SK-N-MC (cell line): ENCODE measurements at regions not wholly inside any gene's neighbourhood (a gene's known extent, or its start where the extent isn't known, plus 50 kb on each side); places are given as distances from the start of the nearest gene placed in this dataset.

Experiments
- DNase-seq: peaks from one replicate; pipeline ENCODE4 v3.0.0-alpha.2; 2011; ENCODE audit warnings: low read depth, low spot score
- H3K27ac ChIP-seq: fragments of 200-600 bp; sonication (generic); 2 replicates; pipeline ENCODE4 v1.5.1; 2016; ENCODE audit warnings: mixed run types
- H3K36me3 ChIP-seq: fragments of 200-600 bp; sonication (generic); 2 replicates; pipeline ENCODE4 v1.6.1; 2017; ENCODE audit warnings: antibody characterized with exemption, low read length, mixed read lengths; ENCODE audit not compliant: insufficient read depth
- H3K4me3 ChIP-seq: fragments of 200-600 bp; sonication (generic); 2 replicates; pipeline ENCODE4 v1.5.1; 2016
- H3K9ac ChIP-seq: fragments of 200-600 bp; sonication (generic); 2 replicates; pipeline ENCODE4 v1.8.0; 2017; ENCODE audit warnings: mixed run types, mixed read lengths; ENCODE audit not compliant: insufficient read length
- H3K9me3 ChIP-seq: fragments of 200-600 bp; sonication (generic); 2 replicates; pipeline ENCODE4 v1.6.1; 2017; ENCODE audit warnings: low read depth, mild to moderate bottlenecking, antibody characterized with exemption, low read length, moderate library complexity, mixed read lengths
- EZH2 ChIP-seq: fragments of 200-600 bp; sonication (generic); IDR thresholded peaks from one replicate; pipeline ENCODE4 v1.6.1; 2017; ENCODE audit warnings: antibody characterized with exemption
- FOXP2 ChIP-seq: optimal IDR thresholded peaks from 2 replicates; pipeline ENCODE3; 2011; ENCODE audit warnings: mild to moderate bottlenecking, moderate library complexity; ENCODE audit not compliant: insufficient read depth; ENCODE audit errors: extremely low read length, control extremely low read depth
- POLR2AphosphoS5 ChIP-seq: IDR thresholded peaks from 2 replicates; pipeline ENCODE4 v1.6.1; 2012; ENCODE audit warnings: mild to moderate bottlenecking, low read depth, low read length, borderline replicate concordance

DNA sequence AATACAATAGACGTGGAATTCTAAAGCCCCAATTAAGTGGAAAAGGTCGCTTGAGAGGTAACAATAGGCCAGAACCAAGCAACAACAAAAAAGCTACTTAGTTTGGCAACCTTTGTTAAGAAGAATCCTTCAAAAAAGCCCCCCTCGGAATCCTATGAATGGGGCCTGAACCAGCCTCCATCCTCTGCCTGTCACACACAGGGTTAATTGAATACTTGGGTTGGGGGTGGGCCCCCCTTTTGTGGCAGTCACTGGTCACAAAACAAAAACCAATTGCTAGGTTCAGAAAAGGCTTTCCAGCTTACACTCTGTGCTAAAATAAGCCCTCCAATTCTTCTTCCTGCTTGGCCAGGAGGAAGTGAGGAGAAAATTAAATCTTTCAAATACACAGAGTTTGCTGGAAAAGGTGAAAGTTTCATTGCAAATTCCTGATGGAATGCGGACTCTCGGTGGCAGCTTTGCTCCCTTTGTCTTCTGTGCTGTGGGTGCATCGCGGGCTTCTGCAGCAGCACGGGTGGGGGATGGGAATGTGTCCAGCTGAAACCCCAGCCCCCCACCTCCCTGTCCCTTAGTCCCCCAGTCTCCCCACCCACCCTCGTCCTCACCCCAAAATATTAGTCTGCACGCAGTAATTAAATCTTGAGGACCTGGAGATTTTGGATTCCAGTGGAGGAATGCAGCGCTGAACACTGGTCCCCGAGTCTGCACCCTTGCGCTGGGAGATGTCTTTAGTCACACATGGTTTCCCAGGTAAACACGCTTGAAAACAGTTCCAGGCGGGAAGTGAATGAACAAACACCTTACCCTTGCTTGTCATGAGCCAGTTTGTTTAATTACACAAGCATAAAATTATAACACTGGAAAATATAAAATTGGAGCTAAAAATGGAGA is 254.3 kb downstream of the SOX11 start:
- no peak for DNase-seq
- Histone ChIP-seq H3K9me3 (no peaks in the 10 kb centered on the region), H3K27ac (no peak overlapping the region), H3K4me3 (no peak overlapping the region), H3K9ac (no peak overlapping the region), H3K36me3 (no peaks in the 10 kb centered on the region)
- no peak for TF ChIP-seq EZH2
- no peak for TF ChIP-seq POLR2AphosphoS5
- no peak for TF ChIP-seq FOXP2

DNA sequence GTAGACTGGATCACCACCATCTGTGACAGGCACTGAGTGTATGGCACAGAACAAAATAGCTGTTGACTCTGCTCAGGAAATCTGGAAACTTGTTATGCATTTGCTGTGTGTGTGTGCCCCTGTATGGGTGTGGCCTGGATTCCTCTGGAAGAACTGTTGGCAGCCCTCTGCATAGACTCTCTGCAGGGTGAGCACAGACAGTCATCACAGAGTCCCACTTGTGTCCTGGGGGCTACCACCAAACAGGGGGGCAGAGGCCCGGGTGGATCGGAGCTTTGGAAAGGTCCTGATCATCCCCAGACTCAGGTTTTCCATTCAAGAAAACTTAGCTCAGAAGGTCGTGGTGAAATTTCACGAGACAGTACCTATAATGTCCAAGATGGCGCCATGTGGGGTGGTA is 258.6 kb downstream of the SOX11 start:
- no peak overlapping the region for H3K27ac ChIP-seq
- H3K36me3 ChIP-seq: no peaks in the 10 kb centered on the region
- no peak for TF ChIP-seq EZH2
- TF ChIP-seq POLR2AphosphoS5: no peak
- TF ChIP-seq FOXP2: no peak
- no peak for DNase-seq
- no peak overlapping the region for H3K9ac ChIP-seq
- no peaks in the 10 kb centered on the region for H3K9me3 ChIP-seq
- H3K4me3 ChIP-seq: no peak overlapping the region

DNA sequence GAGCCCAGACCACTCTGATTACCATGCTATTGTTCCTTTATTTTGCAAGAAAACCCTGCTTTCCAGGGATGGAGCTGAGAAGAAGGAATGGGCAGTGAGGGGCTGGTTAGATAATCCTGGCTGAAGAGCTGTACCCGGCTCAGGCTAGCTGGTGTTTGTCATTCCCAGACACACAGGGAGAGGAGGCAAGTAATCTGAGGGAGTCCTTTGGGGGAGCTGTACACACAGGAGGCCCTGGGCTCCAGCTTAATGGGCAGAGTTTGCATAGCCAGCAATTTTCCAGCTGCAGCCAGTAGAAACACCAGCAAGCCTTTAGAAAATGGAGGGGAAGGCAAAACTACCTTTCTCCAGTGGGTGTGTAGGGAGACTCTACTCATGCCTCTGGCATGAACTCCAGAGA is 259.3 kb downstream of the SOX11 start:
- TF ChIP-seq EZH2 (no peak), FOXP2 (no peak), POLR2AphosphoS5 (no peak)
- Histone ChIP-seq H3K9me3 (no peaks in the 10 kb centered on the region), H3K9ac (no peak overlapping the region), H3K27ac (no peak overlapping the region), H3K4me3 (no peak overlapping the region), H3K36me3 (no peaks in the 10 kb centered on the region)
- no peak for DNase-seq

DNA sequence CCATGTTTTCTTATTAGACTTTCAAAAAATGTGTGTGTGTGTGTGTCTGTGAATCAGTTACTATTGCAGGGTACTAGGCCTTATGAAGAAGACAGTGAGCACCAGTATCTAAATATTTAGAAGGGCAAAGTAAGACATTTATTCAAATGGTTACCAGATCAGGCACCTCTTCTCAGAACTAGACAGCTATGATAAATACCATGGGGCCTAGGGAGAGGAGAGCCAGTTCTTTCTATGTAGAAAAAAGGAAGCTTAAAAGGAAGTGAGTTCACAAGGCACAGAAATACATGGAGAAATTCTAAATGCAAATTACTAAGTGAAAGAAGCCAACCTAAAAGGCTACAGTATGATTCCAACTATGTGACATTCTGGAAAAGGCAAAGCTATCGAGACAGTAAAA is 261.3 kb downstream of the SOX11 start:
- Histone ChIP-seq H3K36me3 (no peaks in the 10 kb centered on the region), H3K4me3 (no peak overlapping the region), H3K27ac (no peak overlapping the region), H3K9ac (no peak overlapping the region), H3K9me3 (no peaks in the 10 kb centered on the region)
- TF ChIP-seq POLR2AphosphoS5: no peak
- no peak for TF ChIP-seq EZH2
- no peak for TF ChIP-seq FOXP2
- no peak for DNase-seq

DNA sequence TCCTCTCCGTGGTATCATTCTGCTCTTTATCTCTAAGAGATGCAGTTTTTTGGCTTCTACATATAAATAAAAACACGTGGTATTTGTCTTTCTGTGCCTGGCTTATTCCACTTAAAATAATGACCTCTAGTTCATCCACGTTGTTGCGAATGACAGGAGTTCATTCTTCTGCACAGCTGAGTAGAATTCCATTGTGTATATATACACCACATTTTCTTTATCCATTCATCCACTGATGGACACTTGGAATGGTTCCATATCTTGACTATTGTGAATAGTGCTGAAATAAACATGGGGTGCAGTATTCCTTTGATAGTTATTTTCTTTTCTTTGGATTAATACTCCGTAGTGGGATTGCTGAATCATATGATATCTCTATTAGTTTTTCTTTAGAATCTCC is 262.3 kb downstream of the SOX11 start:
- H3K27ac ChIP-seq: no peak overlapping the region

DNA sequence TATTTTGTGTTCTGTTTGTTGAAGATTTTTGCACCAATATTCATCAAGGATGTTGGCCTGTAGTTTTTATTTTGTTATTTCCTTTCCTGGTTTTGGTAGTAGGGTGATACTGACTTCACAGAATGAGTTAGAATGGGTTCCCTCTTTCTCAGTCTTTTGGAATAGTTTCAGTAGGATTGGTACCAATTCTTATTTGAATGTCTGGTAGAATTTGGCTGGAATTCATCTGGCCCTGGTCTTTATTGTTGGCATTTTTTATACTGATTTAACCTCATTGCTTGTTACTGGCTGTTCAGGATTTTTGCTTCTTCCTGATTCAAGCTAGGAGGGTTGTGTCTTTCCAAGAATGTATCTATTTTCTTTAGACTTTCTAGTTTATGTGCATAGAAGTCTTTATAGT is 263.7 kb downstream of the SOX11 start:
- Histone ChIP-seq H3K9ac (no peak overlapping the region), H3K9me3 (no peaks in the 10 kb centered on the region), H3K27ac (no peak overlapping the region), H3K36me3 (no peaks in the 10 kb centered on the region), H3K4me3 (no peak overlapping the region)
- no peak for DNase-seq
- TF ChIP-seq FOXP2 (no peak), EZH2 (no peak), POLR2AphosphoS5 (no peak)

More for the DNA sequence above, 262.3 kb downstream of the SOX11 start:
- Histone ChIP-seq H3K36me3 (no peaks in the 10 kb centered on the region), H3K4me3 (no peak overlapping the region), H3K9me3 (no peaks in the 10 kb centered on the region), H3K9ac (no peak overlapping the region)
- no peak for TF ChIP-seq FOXP2
- TF ChIP-seq POLR2AphosphoS5: no peak
- no peak for TF ChIP-seq EZH2
- no peak for DNase-seq

DNA sequence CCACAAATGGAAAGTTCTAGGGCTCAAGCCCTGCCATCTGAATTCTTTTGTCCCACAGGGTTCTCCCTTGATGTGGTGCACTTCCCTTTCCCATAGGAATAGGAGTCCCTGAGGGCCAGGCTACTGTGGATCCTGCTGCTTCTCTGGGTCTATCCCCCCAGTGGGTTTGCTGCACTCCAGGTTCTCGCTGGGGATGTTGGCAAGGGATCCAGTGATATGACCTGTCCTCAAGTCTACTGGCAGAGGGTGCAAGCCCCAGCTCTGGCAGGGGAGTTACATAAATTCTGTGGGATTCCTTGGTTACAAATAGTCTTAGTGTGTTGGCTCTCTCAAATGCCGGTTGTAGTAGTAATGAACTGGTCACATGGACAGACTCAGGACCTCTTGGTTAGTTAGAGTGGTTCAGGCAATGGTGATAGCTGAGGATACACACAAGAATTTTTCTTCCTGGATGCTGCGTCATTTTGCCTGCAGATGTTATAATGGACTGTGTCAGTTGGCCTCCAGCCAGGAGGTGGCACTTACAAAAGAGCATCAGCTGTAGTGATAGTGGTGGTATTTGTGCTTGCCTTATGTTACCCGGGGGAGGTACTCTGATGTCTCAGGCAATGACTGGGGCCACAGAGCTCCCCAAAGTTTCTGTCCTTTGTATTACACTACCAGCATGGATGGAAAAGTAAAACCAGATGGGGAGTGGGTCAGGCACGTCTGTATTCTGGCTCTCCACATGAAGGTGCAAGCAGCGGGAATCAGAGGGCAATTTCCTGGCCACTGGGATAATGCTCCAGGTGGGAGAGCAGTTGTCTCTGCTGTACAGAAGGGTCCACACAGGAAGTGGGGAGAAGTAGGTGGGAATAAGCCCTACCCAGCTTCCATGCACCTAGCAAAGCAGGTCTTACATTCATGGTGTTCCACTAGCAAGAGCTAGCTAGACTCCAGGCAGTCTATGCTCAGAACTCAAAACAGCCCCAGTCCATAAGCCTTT is 267.9 kb downstream of the SOX11 start:
- H3K36me3 ChIP-seq: no peaks in the 10 kb centered on the region
- H3K27ac ChIP-seq: no peak overlapping the region
- no peak for DNase-seq
- H3K9me3 ChIP-seq: no peaks in the 10 kb centered on the region
- H3K4me3 ChIP-seq: no peak overlapping the region
- no peak overlapping the region for H3K9ac ChIP-seq
- no peak for TF ChIP-seq POLR2AphosphoS5
- TF ChIP-seq FOXP2: no peak
- no peak for TF ChIP-seq EZH2

DNA sequence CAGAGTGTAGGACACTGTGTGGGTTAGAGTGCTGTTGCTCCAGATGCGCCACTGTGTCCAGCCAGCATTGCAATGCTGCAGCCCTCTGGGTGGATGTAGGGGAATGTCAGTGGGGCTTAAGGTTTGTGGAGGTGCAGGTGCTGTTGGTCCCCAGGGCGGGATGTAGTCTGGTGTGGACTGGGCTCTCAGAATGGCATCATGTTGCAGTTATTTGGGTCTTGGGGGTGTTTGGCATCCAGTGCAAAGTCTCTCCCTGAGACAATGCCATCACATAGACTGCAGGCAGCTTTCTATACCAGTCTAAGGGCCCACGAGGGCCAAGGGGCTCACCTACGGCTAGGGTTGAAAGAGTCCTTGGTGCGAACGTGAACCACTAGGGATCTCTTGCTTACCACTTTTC is 275.3 kb downstream of the SOX11 start:
- H3K4me3 ChIP-seq: no peak overlapping the region
- no peaks in the 10 kb centered on the region for H3K36me3 ChIP-seq
- no peaks in the 10 kb centered on the region for H3K9me3 ChIP-seq
- no peak overlapping the region for H3K27ac ChIP-seq
- no peak for DNase-seq
- TF ChIP-seq FOXP2 (no peak), POLR2AphosphoS5 (no peak), EZH2 (no peak)
- no peak overlapping the region for H3K9ac ChIP-seq
